Stimulated activated CD4-positive, alpha-beta T cell treated with anti-CD3 and anti-CD28 coated beads, Interleukin-4, amount 100 ng/mL, for 4 hours (primary cell): ENCODE measurements at regions not wholly inside any gene's neighbourhood (a gene's known extent, or its start where the extent isn't known, plus 50 kb on each side); places are given as distances from the start of the nearest gene placed in this dataset.
A peak's percentile ranks its signal among the peaks of the same experiment; 100 is the strongest.

Experiments used
- DNase-seq, 2 experiments: peaks; one replicate each; pipeline ENCODE4 v3.0.0-alpha.2; 2020

DNA sequence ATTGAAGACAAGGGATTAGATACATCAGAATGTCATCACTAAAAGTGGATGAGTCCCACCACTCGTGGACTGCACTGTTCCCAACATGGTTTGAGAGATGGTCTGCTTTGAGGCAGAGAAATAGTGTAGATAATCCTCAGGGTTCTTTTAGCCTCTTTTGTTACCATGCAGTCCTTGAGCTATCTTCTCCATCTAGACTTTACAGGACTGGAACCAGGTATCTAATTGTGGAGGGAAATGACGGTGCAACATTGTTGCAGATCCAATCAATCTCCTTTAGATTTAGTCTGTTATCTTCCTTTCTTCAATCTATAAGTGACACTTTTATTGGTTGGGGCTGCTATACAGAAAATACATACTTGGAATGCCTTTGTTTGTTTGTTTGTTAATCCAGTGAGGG, 183.8 kb upstream of the CWC22 start:
- no peak for DNase-seq

DNA sequence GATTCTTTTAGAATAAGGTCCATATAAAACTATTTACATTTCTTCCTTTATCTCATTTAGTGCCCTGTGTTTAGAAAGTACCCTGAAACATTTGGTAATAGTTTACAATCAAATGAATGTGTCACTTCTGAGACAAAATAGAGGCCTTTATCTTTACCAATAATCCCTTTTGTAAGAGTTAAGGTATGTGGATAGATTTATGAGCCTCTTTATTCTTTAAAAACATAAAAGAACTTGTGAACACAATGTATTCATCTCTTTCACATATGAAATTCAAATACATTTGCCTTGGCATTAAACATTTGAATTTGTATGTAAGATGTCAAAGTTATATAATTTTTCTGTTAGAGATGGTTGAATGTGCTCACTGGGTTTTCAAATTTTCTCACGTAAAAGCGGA, 180.5 kb upstream of the CWC22 start:
- DNase-seq = no peak

- DNase-seq = no peak
Measured at GRCh38 chr2:180184506-180184905, 177.4 kb upstream of the CWC22 start.

DNA sequence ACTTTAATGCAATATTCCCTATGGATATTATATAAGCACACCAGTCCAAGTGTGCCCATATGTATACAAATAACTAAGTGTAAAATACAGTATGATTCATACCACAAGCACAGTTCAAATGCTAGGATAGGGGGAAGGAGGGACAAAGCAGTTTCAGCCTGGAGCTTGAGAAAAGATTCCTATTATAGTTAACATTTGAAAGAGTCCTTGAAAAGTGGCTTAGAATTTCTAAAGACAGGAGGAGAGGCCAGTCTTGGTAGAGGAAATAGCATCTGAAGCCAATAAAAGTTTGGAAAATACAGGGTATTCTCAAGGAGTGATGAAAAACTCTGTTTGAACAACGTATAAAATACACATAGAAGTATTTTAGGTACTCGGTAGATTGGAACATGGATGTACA, 173.4 kb upstream of the CWC22 start:
- no peak for DNase-seq

GRCh38 chr2:180177534-180177933, 170.4 kb upstream of the CWC22 start:
- no peak for DNase-seq

GRCh38 chr2:180175736-180176135, 168.6 kb upstream of the CWC22 start:
- DNase-seq = no peak

DNA sequence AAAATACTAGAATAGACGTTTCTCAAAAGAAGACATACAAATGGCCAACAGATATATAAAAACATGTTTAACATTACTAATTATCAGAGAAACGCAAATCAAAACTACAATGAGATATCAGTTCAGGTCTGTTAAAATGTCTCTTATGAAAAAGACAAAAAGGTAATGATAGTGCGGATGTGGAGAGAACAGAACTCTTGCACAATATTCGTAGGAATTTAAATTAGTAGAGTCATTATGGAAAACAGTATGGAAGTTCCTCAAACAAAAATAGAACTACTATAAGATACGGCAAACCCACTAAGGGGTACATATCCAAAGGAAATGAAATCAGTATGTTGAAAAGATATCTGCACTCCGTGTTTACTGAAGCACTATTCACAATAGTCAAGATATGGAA, 167.5 kb upstream of the CWC22 start:
- no peak for DNase-seq

GRCh38 chr2:180169474-180169873, 162.4 kb upstream of the CWC22 start:
- no peak for DNase-seq

DNA sequence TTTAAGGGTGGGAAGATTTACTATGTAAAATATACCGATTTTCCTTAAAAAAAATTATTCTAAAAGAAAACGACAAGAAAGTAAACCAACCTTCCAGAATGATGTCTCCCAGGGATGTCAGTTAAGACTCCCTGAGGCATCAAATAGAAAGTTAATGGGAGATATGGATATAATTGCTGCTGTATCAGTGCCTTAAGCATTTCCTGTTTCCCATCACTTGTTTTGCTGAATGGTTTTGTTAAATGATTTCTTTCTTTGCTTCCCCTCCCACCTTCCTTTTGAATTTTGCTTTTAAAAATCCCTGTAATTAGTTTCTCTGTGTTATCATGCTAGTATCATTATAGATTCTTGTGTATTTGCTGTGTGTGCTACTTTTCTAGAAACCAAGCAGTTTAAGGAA, 154.3 kb upstream of the CWC22 start:
- no peak for DNase-seq

- no peak for DNase-seq
Measured at GRCh38 chr2:180159921-180160320, 152.8 kb upstream of the CWC22 start.

DNA sequence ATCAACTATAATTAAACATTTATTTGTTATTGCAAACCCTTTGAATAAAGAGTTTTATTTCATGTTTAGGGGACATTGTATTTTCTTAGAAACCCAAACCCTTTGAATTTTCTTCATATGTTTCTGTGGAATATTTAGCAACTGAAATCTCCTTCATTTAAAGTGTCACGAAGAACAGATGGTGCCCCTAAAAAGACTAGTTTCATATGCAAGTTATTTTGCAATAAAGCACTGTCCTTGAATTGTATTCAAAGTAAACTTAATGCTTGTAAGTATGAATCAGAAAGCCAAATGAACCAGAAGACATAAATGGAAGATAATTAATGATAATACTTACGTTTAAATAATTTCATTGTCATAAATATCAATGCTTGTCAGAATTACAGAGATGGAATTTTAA, 151.9 kb upstream of the CWC22 start:
- no peak for DNase-seq

DNA sequence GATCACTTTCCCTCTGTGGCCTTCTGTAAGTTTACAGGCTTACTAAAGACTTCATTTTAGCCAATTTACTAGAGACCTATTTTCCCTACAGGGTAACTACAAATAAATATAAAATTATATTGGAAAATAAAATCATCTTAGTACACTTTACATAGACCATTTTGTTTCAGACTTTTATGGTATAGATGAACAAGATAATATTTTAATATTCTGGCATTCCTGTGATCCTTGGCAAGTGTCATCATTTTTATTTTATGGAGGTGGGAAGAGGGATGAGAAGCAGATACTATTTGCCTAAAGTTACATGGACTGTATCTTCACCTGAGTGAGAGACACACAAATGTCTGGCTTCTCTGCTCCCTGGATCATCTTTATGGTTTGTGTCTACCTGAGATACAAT, 149.6 kb upstream of the CWC22 start:
- DNase-seq = no peak

DNA sequence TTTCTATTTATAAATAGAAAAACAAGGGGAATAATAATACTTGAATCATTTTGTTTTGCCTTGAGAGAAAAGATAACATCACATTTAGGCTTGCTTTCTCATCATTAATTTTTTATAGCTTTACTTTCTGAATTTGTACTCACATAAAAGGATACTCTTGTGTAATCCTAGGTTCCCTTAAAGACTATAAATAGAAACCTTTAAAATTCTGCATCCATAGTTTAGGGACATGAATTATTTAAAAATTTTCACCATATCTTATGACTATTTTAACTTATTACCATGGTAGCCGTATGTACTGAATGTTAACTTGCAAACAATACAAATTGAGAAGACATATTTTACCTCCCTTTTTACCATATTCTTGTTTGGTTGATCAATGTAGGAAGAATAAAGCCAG, 143.5 kb upstream of the CWC22 start:
- DNase-seq = no peak

DNA sequence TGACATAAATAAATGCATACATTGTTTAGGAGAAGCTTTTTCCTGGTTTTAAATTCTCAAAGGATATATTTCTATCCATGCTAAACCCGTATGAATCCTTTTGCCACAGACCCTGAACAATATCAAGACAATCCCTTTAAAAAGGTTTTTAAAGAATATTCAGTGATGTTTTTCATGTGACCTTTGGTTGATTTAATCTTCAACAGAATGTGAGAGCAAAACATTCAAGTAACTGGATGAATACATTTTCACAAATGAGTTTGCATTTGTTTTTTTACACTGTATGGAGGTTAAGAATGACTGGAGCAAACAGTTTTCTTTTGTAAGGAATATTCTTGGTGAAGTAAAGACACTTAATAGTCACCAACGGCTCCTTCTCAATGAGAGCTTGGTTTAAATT, 139.4 kb upstream of the CWC22 start:
- DNase-seq = no peak

DNA sequence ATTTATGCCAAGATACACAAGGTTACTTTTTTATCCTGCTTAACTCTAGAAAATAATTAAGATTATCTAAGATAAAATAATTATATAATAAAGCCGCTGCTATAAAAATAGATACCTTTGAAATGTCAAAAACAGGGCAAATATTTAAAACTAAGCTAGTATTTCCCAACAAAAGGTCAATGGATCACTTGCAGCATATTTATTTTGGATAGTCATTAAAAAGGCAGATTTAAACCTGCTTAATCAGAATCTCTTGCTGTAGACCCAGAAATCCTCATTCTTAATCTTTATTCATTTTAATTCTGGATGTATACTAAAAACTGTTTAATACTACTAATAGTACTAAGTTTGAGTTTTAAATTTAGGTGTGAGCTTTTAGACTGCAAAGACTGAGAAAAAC, 139.0 kb upstream of the CWC22 start:
- no peak for DNase-seq

DNA sequence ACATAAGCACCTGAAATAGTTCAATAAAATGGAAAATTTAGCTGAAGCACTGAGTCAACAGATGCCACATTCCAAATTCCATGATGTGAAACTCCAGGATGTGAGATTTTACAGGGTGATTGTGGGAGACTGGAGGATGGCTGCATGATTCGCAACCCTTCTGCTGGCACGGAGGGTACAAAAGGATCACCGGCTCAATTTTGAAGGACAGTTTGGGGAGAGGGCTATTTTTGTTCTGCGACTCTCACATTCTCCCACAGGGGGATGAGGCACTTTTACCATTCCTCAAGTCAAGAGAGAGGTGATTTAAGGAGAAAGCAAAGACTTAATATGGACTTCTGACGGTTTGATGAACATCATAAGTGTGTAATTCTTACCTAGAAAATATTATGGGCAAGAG, 138.1 kb upstream of the CWC22 start:
- no peak for DNase-seq

DNA sequence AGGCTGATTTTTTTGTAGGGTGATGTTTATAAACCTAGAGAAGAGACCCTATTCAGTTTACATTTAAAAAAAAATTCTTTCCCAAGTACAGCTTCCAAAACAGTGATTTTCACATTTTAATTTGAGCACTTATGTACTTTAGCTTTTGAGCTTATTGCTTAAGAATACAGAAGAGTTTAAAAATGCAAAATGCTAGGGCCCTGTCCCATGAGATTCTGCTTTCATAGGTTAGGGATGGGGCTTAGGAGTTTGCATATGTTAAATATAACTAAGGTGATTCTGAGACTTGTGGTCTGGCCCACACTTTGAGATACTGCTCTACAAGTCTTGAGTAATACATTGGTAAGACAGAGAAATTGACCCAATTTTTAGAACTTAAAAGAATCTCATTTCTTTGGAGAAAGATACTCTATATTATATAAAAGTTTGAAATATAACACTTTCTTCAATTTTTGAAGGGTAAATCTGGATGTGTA, 137.3 kb upstream of the CWC22 start:
- DNase-seq = no peak

- no peak for DNase-seq
Measured at GRCh38 chr2:180143633-180144337, 136.7 kb upstream of the CWC22 start.

- no peak for DNase-seq
Measured at GRCh38 chr2:180141600-180141999, 134.5 kb upstream of the CWC22 start.

DNA sequence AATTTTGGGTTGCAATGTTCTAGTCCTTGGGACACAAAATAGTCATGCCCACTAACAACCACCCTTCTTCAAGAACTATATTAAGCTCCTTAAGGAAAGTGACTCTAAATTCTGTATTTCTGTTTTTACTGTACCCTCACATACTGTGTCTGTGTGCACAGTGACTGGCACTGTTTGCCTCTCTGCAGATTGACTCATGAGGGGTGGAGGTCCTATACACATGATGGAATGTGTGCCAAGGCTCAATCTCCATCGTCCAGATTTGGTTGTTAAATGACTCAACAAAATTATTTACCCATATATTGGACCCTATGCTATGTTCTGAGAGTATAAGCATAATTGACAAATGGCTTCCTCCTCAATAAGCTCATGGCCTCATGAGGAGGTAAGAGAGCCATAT, 126.6 kb upstream of the CWC22 start:
- no peak for DNase-seq

DNA sequence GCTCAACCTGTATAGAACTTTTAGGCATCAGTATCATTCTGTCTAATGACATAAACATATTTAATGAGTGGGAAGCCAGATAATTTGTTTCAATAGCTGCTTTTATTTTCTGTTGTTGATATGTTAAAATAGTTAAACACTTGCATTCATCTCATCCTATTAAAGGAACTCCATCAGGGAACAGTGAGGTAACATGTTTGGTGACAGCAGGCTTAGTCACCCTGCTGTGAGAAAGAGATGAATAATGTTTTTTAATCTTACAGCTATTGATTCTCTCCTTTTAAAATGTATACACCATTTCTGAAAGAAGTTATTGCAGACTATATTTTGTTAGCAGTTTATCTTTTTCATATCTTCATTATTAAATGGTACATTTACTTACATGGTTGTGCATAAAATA, 123.3 kb upstream of the CWC22 start:
- no peak for DNase-seq

- no peak for DNase-seq
Measured at GRCh38 chr2:180128861-180129260, 121.8 kb upstream of the CWC22 start.

DNA sequence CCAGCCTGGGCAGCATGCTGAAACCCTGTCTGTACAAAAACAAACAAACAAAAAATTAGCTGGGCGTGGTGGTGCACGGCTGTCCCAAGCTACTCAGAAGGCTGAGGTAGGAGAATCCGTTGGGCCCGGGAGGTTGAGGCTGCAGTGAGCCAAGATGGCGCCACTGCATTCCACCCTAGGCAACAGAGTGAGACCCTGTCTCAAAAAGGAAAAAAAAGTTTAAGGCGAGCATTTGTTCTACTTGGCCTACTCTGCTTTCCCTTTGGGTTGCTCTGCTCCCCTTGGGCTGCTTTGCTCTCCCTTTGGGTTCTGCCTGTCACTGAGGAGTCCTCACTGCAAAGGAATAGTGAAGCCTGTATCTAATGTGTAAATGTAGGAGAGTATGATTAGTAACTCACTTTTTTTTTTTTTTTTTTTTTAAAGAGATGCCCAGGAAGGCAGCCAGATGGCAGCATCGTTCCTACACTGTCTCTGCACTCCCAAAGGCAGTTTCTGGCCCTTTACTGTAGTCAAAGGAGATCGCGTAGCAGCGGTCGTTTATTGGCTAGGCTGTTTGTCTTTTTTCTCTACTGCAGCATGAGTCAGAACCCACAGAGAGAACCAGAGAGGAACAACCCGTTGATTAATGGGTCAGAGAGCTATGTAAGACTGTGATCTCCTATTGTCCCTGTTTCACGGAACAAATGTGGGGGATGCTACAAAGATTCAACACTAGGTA, 118.3 kb upstream of the CWC22 start:
- DNase-seq = peak; percentile 16 to 52

GRCh38 chr2:180124273-180125139, 117.4 kb upstream of the CWC22 start:
- DNase-seq = no peak
